ENCODE measurements at regions not wholly inside any gene's neighbourhood (a gene's known extent, or its start where the extent isn't known, plus 50 kb on each side); places are given as distances from the start of the nearest gene placed in this dataset.
A peak's percentile ranks its signal among the peaks of the same experiment; 100 is the strongest.
"Not testable (repeated sequence)": the region's sequence is repeated elsewhere in the genome, so short reads cannot be mapped to it uniquely, and the experiment has no call there.

GRCh38 chr2:37573451-37574388 is 97.7 kb downstream of the CDC42EP3 start:
- no peaks in the 10 kb centered on the region for H3K4me1 ChIP-seq (ENCODE audit: control insufficient read depth in 3 of 3, insufficient read depth in 2 of 3, low read depth in 1 of 3, low read length in 2 of 3)
- FAIRE-seq = no peak

GRCh38 chr2:37575780-37576179 is 95.7 kb downstream of the CDC42EP3 start:
- no peak overlapping the region for H3K4me3 ChIP-seq (ENCODE audit: low read depth in 1 of 3, low read length in 3 of 3)
- WGBS, 3 donors = 92 to 100% (median 97%) methylated on average over 1 of the region's 1 CpG
- no peak overlapping the region for H3K27ac ChIP-seq (ENCODE audit: low read depth in 1 of 3, low read length in 2 of 3)
- no peaks in the 10 kb centered on the region for H3K4me1 ChIP-seq (ENCODE audit: control insufficient read depth in 3 of 3, insufficient read depth in 2 of 3, low read depth in 1 of 3, low read length in 2 of 3)
- no peaks in the 10 kb centered on the region for H3K27me3 ChIP-seq (ENCODE audit: control insufficient read depth in 3 of 3, insufficient read depth in 3 of 3, low read length in 3 of 3)
- no peak for FAIRE-seq
- H3K9me3 ChIP-seq (ENCODE audit: control insufficient read depth in 2 of 2, insufficient read depth in 1 of 2, low read depth in 1 of 2, low read length in 1 of 2) = no peaks in the 10 kb centered on the region
- H3K36me3 ChIP-seq (ENCODE audit: control insufficient read depth in 3 of 3, insufficient read depth in 2 of 3, low read depth in 1 of 3, low read length in 3 of 3) = no peaks in the 10 kb centered on the region
- no peak for DNase-seq

More at GRCh38 chr2:37573451-37574388, 97.7 kb downstream of the CDC42EP3 start:
- DNase-seq = no peak
- WGBS, 3 donors = 64 to 67% (median 66%) methylated on average over 3 of the region's 3 CpGs
- H3K4me3 ChIP-seq (ENCODE audit: low read depth in 1 of 3, low read length in 3 of 3) = no peak overlapping the region
- no peak overlapping the region for H3K27ac ChIP-seq (ENCODE audit: low read depth in 1 of 3, low read length in 2 of 3)
- H3K27me3 ChIP-seq (ENCODE audit: control insufficient read depth in 3 of 3, insufficient read depth in 3 of 3, low read length in 3 of 3) = no peaks in the 10 kb centered on the region
- no peaks in the 10 kb centered on the region for H3K9me3 ChIP-seq (ENCODE audit: control insufficient read depth in 2 of 2, insufficient read depth in 1 of 2, low read depth in 1 of 2, low read length in 1 of 2)
- H3K36me3 ChIP-seq (ENCODE audit: control insufficient read depth in 3 of 3, insufficient read depth in 2 of 3, low read depth in 1 of 3, low read length in 3 of 3) = no peaks in the 10 kb centered on the region

GRCh38 chr2:37576194-37576593 is 95.2 kb downstream of the CDC42EP3 start:
- H3K27ac ChIP-seq (ENCODE audit: low read depth in 1 of 3, low read length in 2 of 3); FAIRE-seq; H3K36me3 ChIP-seq (ENCODE audit: control insufficient read depth in 3 of 3, insufficient read depth in 2 of 3, low read depth in 1 of 3, low read length in 3 of 3); H3K9me3 ChIP-seq (ENCODE audit: control insufficient read depth in 2 of 2, insufficient read depth in 1 of 2, low read depth in 1 of 2, low read length in 1 of 2); H3K4me3 ChIP-seq (ENCODE audit: low read depth in 1 of 3, low read length in 3 of 3); H3K27me3 ChIP-seq (ENCODE audit: control insufficient read depth in 3 of 3, insufficient read depth in 3 of 3, low read length in 3 of 3); H3K4me1 ChIP-seq (ENCODE audit: control insufficient read depth in 3 of 3, insufficient read depth in 2 of 3, low read depth in 1 of 3, low read length in 2 of 3); DNase-seq: not testable (repeated sequence)
- 81 to 95% (median 92%) methylated on average over 2 of the region's 2 CpGs for WGBS, 3 donors

DNA sequence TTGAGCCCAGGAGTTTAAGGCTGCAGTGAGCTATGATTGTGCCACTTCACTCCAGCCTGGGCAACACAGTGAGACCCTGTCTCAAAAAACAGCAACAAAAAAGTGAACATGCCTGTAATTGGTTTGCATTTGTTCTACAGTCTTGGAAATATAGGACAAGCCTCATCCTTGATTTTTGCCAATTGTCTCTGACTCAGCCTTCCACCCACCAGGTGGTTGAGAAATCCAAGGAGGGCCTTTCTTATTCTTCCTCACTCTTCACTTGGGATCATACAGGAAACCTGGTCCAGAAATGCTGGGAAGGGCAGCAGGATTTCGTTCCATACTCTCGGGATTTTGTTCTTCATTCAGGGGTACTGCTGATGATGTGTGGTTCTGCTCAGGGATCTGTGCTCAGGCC is 94.6 kb downstream of the CDC42EP3 start:
- DNase-seq (no peak), FAIRE-seq (no peak)
- H3K27me3 ChIP-seq (ENCODE audit: control insufficient read depth in 3 of 3, insufficient read depth in 3 of 3, low read length in 3 of 3) = no peaks in the 10 kb centered on the region
- H3K9me3 ChIP-seq (ENCODE audit: control insufficient read depth in 2 of 2, insufficient read depth in 1 of 2, low read depth in 1 of 2, low read length in 1 of 2) = no peaks in the 10 kb centered on the region
- no peaks in the 10 kb centered on the region for H3K4me1 ChIP-seq (ENCODE audit: control insufficient read depth in 3 of 3, insufficient read depth in 2 of 3, low read depth in 1 of 3, low read length in 2 of 3)
- no peaks in the 10 kb centered on the region for H3K36me3 ChIP-seq (ENCODE audit: control insufficient read depth in 3 of 3, insufficient read depth in 2 of 3, low read depth in 1 of 3, low read length in 3 of 3)
- no peak overlapping the region for H3K4me3 ChIP-seq (ENCODE audit: low read depth in 1 of 3, low read length in 3 of 3)
- WGBS, 3 donors = 78 to 92% (median 82%) methylated on average over 2 of the region's 2 CpGs
- no peak overlapping the region for H3K27ac ChIP-seq (ENCODE audit: low read depth in 1 of 3, low read length in 2 of 3)

DNA sequence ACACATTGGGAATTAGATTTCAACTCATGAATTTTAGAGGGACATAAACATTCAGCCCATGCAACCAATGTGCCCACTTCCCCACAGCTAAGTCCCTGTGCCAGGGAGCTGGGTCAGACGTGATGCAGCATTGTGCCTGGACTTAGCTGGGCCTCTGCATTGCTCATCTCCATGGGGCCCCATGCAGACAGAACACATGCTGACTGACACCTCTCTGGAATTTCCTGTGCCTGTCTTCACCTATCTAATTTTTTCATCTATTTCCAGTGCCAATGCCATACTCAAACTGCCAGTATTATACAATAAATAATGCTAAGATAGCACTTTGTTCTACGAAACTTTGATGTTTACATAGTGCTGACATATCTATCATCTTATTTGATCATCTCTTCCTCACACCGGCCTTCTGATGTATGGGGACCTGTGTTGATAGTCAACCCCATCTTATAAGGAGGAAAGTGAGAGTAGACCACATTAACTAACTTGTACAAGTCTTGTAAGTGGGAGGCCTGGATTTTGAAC is 92.2 kb downstream of the CDC42EP3 start:
- H3K4me3 ChIP-seq (ENCODE audit: low read depth in 1 of 3, low read length in 3 of 3) = no peak overlapping the region
- H3K9me3 ChIP-seq (ENCODE audit: control insufficient read depth in 2 of 2, insufficient read depth in 1 of 2, low read depth in 1 of 2, low read length in 1 of 2) = no peaks in the 10 kb centered on the region
- FAIRE-seq (no peak), DNase-seq (no peak)
- 81 to 93% (median 89%) methylated on average over 3 of the region's 3 CpGs for WGBS, 3 donors
- no peaks in the 10 kb centered on the region for H3K36me3 ChIP-seq (ENCODE audit: control insufficient read depth in 3 of 3, insufficient read depth in 2 of 3, low read depth in 1 of 3, low read length in 3 of 3)
- peaks cover 0 to 3% (median 0%) of the 10 kb centered on the region in 3 donors for H3K4me1 ChIP-seq (ENCODE audit: control insufficient read depth in 3 of 3, insufficient read depth in 2 of 3, low read depth in 1 of 3, low read length in 2 of 3)
- H3K27ac ChIP-seq (ENCODE audit: low read depth in 1 of 3, low read length in 2 of 3) = no peak overlapping the region
- H3K27me3 ChIP-seq (ENCODE audit: control insufficient read depth in 3 of 3, insufficient read depth in 3 of 3, low read length in 3 of 3) = no peaks in the 10 kb centered on the region

- WGBS, 3 donors = 87 to 95% (median 94%) methylated on average over 3 of the region's 3 CpGs
- H3K27me3 ChIP-seq (ENCODE audit: control insufficient read depth in 3 of 3, insufficient read depth in 3 of 3, low read length in 3 of 3); H3K4me3 ChIP-seq (ENCODE audit: low read depth in 1 of 3, low read length in 3 of 3); FAIRE-seq; H3K36me3 ChIP-seq (ENCODE audit: control insufficient read depth in 3 of 3, insufficient read depth in 2 of 3, low read depth in 1 of 3, low read length in 3 of 3); DNase-seq; H3K27ac ChIP-seq (ENCODE audit: low read depth in 1 of 3, low read length in 2 of 3); H3K4me1 ChIP-seq (ENCODE audit: control insufficient read depth in 3 of 3, insufficient read depth in 2 of 3, low read depth in 1 of 3, low read length in 2 of 3); H3K9me3 ChIP-seq (ENCODE audit: control insufficient read depth in 2 of 2, insufficient read depth in 1 of 2, low read depth in 1 of 2, low read length in 1 of 2): not testable (repeated sequence)
Observed at GRCh38 chr2:37579949-37580348, 91.5 kb downstream of the CDC42EP3 start.

DNA sequence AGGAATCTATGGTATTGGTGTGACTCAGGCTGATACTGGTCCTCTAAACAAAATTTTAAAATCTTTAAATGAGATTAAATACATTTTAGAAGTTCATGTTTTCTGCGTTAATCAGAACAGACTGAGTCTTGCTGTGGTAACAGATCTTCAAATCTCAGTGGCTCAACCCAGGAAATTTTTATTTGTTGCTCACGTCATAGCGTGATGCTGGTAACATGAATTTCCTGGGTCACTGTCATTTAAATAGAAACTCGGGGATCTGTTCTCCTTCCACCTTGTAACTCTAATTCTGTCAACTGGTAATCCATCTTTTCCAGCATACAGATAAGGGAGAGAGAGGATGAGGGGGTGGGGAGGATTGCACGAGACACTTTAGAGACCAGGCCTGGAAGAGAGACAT is 90.0 kb downstream of the CDC42EP3 start:
- H3K4me3 ChIP-seq (ENCODE audit: low read depth in 1 of 3, low read length in 3 of 3) = no peak overlapping the region
- H3K36me3 ChIP-seq (ENCODE audit: control insufficient read depth in 3 of 3, insufficient read depth in 2 of 3, low read depth in 1 of 3, low read length in 3 of 3) = no peaks in the 10 kb centered on the region
- H3K9me3 ChIP-seq (ENCODE audit: control insufficient read depth in 2 of 2, insufficient read depth in 1 of 2, low read depth in 1 of 2, low read length in 1 of 2) = no peaks in the 10 kb centered on the region
- peaks cover 0 to 3% (median 0%) of the 10 kb centered on the region in 3 donors for H3K4me1 ChIP-seq (ENCODE audit: control insufficient read depth in 3 of 3, insufficient read depth in 2 of 3, low read depth in 1 of 3, low read length in 2 of 3)
- 84 to 90% (median 86%) methylated on average over 5 of the region's 5 CpGs for WGBS, 3 donors
- no peak overlapping the region for H3K27ac ChIP-seq (ENCODE audit: low read depth in 1 of 3, low read length in 2 of 3)
- DNase-seq (no peak), FAIRE-seq (no peak)
- no peaks in the 10 kb centered on the region for H3K27me3 ChIP-seq (ENCODE audit: control insufficient read depth in 3 of 3, insufficient read depth in 3 of 3, low read length in 3 of 3)

DNA sequence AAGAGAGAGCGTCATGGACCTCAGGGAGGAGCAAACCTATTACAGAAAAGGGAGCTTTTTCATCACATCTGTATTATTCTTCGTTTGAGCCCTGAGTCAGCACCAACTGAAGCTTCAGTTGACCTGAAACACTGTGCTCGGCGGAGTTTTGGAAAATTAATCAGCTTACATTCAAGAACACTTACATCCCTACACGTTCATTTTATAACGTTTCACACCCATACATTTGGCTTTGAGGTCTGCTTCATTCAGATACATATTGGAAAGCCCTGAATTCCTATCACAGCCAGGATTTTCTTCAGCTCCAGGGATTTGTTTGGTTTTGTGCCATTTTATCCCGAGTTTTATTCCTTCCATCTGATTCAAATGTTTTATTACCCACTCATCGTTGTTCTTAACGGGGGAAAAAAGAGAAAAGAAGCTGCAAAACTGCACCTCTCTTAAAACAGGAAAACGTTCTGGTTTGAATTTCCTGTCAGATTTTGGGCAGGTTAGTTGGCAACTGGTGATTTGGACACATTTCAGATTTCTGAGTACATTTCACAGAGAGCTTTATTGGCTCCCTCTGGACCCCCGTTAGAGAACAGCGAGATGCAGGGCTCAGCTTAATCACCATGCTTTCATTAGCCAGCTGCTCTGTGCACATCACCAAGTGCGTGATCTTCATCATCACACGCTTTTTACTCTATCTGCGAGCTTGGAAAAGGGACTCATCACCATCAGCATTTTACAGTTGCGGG is 88.8 kb downstream of the CDC42EP3 start:
- WGBS, 3 donors = 54 to 78% (median 58%) methylated on average over 16 of the region's 16 CpGs
- peaks cover 0 to 3% (median 0%) of the 10 kb centered on the region in 3 donors for H3K4me1 ChIP-seq (ENCODE audit: control insufficient read depth in 3 of 3, insufficient read depth in 2 of 3, low read depth in 1 of 3, low read length in 2 of 3)

More for the DNA sequence above, 88.8 kb downstream of the CDC42EP3 start:
- no peak for DNase-seq
- Histone ChIP-seq H3K9me3 (ENCODE audit: control insufficient read depth in 2 of 2, insufficient read depth in 1 of 2, low read depth in 1 of 2, low read length in 1 of 2) (no peaks in the 10 kb centered on the region), H3K27me3 (ENCODE audit: control insufficient read depth in 3 of 3, insufficient read depth in 3 of 3, low read length in 3 of 3) (no peaks in the 10 kb centered on the region), H3K4me3 (ENCODE audit: low read depth in 1 of 3, low read length in 3 of 3) (no peak overlapping the region), H3K27ac (ENCODE audit: low read depth in 1 of 3, low read length in 2 of 3) (peak overlapping the region in 1 of 3 donors; percentile 45), H3K36me3 (ENCODE audit: control insufficient read depth in 3 of 3, insufficient read depth in 2 of 3, low read depth in 1 of 3, low read length in 3 of 3) (no peaks in the 10 kb centered on the region)
- FAIRE-seq = no peak
